IPS-NIHi11 (cell line): ENCODE measurements at regions not wholly inside any gene's neighbourhood (a gene's known extent, or its start where the extent isn't known, plus 50 kb on each side); places are given as distances from the start of the nearest gene placed in this dataset.
"Not testable (repeated sequence)": the region's sequence is repeated elsewhere in the genome, so short reads cannot be mapped to it uniquely, and the experiment has no call there.

ENCODE experiments used
- DNase-seq: peaks from one replicate; pipeline ENCODE4 v3.0.0; 2012; ENCODE audit warnings: mixed read lengths, low spot score

DNA sequence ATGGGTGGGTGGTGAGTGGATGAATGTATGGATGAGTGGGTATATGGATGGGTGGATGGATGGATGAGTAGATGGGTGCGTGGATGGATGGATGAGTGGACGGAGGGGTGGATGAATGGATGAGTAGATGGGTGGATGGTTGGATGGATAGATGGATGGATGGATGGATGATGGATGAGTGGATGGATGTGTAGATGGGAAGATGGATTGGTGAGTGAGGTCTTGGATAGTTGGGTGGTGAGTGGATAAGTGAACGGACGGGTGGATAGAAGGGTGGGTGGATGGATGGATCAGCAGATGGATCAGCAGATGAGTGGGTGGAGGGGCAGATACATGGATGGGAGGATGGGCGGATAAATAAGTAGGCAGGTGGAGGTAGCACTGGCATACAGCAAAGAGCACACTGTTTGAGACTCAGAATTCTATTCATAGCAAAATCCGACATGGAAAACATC, 163.5 kb downstream of the C9orf50 start:
- no peak for DNase-seq

DNA sequence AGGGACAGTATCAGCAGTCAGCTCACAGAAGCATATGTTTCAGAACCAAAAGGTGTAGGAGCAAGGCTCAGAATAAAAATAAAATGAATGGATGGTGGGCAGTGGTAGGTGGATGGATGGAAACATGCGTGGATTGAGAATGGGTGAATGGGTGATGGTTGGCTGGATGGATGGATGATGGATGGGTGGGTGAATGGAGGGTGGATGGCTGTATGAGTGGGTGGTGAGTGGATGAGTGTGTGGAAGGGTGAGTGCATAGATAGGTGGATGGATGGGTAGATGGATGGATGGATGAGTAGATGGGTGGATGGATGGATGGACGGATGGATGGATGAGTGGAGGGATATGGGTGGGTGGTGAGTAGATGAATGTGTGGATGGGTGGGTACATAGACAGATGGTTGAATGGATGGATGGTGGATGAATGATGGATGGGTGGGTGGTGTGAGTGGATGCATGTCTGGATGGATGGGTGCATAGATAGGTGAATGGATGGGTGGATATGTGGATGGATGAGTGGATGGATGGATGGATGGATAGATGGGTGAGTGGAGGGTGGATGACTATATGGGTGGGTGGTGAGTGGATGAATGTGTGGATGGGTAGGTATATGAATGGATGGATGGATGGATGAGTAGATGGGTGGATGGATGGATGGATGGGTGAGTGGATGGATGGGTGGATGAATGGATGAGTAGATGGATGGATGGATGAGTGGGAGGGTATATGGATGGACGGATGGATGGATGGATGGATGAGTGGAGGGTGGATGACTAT, 164.2 kb downstream of the C9orf50 start:
- DNase-seq: no peak

- DNase-seq: no peak
Measured at GRCh38 chr9:129455151-129455995, 165.5 kb downstream of the C9orf50 start.

DNA sequence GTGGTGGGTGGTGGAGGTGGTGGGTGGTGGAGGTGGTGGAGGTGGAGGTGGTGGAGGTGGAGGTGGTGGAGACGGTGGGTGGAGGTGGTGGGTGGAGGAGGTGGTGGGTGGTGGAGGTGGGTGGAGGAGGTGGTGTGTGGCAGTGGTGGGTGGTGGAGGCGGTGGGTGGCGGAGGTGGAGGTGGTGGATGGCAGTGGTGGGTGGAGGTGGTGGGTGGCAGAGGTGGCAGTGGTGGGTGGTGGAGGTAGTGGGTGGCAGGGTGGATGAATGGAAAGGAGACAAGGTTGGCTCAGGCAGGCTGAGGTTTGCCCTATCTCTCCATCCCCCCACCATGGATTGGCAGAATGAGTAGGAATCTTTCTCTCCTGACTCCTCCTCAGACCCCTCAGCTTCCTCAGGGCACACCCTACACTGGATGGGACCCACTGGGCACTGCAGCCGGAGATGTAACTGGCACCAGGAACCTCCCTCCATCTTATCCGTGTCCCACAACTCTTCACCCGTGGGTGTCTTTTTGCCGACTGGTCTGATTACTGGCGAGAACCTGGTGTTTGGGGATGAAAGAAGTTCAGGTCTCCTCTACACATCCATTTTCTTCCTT, 166.3 kb downstream of the C9orf50 start:
- no peak for DNase-seq

GRCh38 chr9:129453734-129454133, 167.2 kb downstream of the C9orf50 start:
- no peak for DNase-seq

GRCh38 chr9:129451669-129452068, 169.2 kb downstream of the C9orf50 start:
- no peak for DNase-seq

DNA sequence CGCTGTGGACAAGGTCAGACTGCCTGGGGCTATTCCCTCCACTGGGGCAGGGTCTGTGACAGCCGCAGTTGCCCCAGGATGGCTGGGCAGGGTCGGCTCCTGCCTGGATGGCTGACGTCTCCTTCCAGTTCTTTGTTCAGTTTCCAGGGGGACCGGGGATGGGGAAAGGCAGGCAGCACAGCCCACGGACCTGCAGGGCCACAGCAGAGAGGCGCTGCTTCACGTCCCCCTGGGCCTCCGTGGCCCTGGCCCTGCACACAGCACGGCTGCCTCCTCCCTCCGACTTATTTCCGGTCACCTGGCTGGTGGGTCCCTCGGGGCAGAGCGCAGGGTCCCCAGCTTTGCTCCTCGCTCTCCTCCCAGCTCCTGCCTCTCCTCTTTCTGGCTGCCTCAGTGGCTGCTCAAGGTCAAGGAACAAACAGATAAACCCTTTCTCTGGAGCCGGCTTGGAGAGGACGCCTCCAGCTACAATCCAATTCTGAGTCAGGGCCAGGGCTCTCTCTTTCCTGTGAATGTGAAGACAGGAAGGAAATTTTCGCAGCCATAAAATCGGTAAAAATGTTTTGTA, 169.7 kb downstream of the C9orf50 start:
- no peak for DNase-seq

DNA sequence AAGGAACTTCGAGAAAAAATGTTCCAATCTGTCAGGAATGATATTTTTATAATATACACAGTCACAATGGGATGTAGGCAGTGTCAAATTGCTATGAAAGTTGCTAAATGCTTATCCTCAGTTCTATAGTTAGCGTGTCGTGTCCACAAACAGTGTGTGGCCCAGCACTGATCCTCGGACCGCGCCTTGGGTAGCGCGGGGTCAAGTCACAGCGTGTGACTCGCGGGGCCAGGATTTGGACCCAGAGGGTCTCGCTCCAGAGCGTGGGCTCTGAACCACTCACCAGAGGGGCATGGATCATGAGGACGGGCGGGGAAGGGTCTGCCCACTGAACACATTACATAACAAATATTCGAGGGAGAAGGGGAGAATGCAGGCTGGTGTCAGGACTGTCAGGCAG, 171.8 kb downstream of the C9orf50 start:
- no peak for DNase-seq

DNA sequence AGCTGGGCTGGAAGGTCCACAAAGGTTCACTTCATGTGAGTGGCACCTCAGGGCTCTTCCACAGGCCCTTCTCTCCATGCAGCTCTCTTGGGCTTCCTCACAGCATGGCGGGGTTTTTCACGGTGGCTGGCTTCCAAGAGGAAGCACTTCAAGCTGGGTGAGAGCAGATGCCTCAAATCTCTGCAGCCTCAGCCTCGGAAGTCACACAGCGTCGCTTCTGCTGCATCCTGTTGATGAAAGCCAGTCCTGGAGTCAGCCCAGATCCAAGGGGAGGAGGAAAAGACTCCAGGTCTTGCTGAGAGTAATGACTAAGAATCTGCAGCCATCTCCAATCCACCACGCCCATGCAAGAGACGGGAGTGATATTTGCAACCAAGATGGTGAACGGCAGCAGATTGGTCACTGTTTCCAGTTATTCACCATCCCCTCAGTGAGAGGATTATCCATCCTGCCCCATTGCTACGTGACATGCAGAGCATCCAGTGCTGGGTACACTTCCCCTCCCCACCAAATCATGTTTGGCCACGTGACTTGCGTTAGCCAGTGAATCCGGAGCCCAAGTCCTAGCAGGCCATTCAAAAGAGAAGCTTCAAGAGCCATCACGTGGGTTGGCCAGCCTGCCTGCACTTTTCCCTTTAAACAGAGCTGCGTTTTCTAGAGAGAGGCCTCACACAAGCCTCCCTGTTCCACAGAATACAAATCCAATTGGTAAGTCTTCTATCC, 173.9 kb downstream of the C9orf50 start:
- DNase-seq: no peak

DNA sequence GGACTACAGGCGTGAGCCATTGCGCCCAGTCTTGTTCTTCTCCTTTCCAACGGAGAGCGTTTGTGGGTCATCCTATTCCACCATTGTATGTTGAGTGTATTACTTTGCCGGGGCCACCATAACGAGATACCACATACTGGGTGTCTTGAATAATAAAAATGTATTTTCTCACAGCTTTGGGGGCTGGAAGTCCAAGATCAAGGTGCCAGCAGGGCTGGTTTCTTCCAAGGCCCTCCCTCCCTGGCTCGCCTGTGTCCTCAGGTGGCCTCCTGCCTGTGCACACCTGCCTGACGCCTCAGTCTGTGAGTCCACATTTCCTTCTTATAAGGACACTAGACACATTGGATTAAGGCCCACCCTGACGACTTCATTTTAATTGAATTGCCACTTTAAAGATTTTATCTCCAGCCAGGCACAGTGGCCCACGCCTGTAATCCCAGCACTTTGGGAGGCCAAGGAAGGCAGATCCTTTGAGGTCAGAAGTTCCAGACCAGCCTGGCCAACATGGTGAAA, 175.1 kb downstream of the C9orf50 start:
- no peak for DNase-seq

DNA sequence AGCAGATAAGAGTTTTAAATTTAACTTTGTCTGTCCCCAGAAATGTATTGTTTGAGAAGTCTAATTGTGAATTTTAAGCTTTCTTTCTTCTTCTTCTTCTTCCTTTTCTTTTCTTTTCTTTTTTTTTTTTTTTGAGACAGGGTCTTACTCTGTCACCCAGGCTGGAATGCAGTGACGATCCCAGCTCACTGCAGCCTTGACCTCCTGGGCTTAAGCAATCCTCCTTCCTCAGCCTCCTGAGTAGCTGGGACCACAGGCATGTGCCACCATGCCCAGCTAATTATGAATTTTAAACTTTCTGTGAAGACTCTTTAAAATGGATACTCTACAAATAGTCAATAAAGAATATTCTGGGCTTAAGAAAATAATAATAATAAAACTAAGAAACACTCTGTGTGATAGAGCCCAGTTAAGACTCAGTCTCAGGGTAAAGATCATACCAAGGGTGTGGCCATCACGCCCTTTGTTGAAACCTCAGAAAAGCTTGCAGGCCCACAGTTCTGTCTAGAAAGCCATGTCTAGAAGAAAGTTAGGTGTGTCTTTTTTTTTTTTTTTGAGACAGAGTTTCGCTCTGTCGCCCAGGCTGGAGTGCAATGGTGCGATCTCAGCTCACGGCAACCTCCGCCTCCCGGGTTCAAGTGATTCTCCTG, 177.3 kb downstream of the C9orf50 start:
- not testable (repeated sequence) for DNase-seq

GRCh38 chr9:129442803-129443511, 177.9 kb downstream of the C9orf50 start:
- no peak for DNase-seq

DNA sequence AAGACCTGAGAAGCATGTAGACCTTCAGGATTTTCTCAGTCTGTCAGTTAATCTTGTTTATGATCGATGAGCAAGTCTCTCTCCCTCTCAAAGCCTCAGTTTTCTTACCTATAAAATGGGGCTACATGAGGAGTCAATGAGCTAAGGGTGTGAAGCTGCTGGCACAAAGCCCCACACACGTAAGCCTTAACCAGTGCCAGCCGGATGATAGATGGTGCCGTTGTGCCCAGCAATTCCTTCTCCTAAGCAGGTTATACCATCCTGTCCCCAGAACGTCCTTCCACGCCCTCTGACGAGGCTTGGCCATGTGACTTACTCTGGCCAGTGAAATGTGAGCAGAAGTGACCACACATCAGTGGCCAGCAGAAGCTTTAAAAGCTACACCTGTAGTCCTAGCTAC, 179.0 kb downstream of the C9orf50 start:
- DNase-seq: no peak

GRCh38 chr9:129440435-129441186, 180.3 kb downstream of the C9orf50 start:
- no peak for DNase-seq

GRCh38 chr9:129439242-129439641, 181.7 kb downstream of the C9orf50 start:
- no peak for DNase-seq

- no peak for DNase-seq
Measured at GRCh38 chr9:129437626-129438323, 183.1 kb downstream of the C9orf50 start.

GRCh38 chr9:129436751-129437625, 183.9 kb downstream of the C9orf50 start:
- DNase-seq: peak; percentile 76
